Neural progenitor cell (in vitro differentiated cells): ENCODE measurements at regions not wholly inside any gene's neighbourhood (a gene's known extent, or its start where the extent isn't known, plus 50 kb on each side); places are given as distances from the start of the nearest gene placed in this dataset.

Experiments
- DNase-seq: peaks from one replicate; pipeline ENCODE4 v3.0.0-alpha.2; 2016; ENCODE audit warnings: low spot score
- H2AFZ ChIP-seq: fragments of 200-600 bp; sonication (generic); replicated peaks from 2 replicates; pipeline ENCODE4 v1.6.1; 2016; ENCODE audit warnings: antibody characterized with exemption
- H3F3A ChIP-seq: fragments of 200-600 bp; sonication (generic); 2 replicates; pipeline ENCODE4 v1.6.1; 2016; ENCODE audit warnings: antibody characterized with exemption, low read depth
- H3K27ac ChIP-seq: fragments of 200-600 bp; sonication (generic); 2 replicates; pipeline ENCODE4 v1.5.1; 2016; ENCODE audit warnings: mild to moderate bottlenecking
- H3K27me3 ChIP-seq: fragments of 200-600 bp; sonication (generic); 2 replicates; pipeline ENCODE4 v1.6.1; 2016; ENCODE audit warnings: mild to moderate bottlenecking, moderate library complexity
- H3K36me3 ChIP-seq: fragments of 200-600 bp; sonication (generic); 2 replicates; pipeline ENCODE4 v1.5.1; 2016
- H3K4me1 ChIP-seq: fragments of 200-600 bp; sonication (generic); 2 replicates; pipeline ENCODE4 v1.6.1; 2016; ENCODE audit warnings: mixed run types
- H3K4me2 ChIP-seq: fragments of 200-600 bp; sonication (generic); 2 replicates; pipeline ENCODE4 v1.6.1; 2016
- H3K4me3 ChIP-seq: fragments of 200-600 bp; sonication (generic); 2 replicates; pipeline ENCODE4 v1.5.1; 2016
- H3K79me2 ChIP-seq: fragments of 200-600 bp; sonication (generic); 2 replicates; pipeline ENCODE4 v1.6.1; 2016; ENCODE audit warnings: low read depth
- H3K9ac ChIP-seq: fragments of 200-600 bp; sonication (generic); 2 replicates; pipeline ENCODE4 v1.6.1; 2016
- H3K9me3 ChIP-seq: fragments of 200-600 bp; sonication (generic); 2 replicates; pipeline ENCODE4 v1.5.1; 2016; ENCODE audit warnings: low read depth
- H4K20me1 ChIP-seq: fragments of 200-600 bp; sonication (generic); 2 replicates; pipeline ENCODE4 v1.6.1; 2016; ENCODE audit warnings: low read depth
- H3K27ac Mint-ChIP-seq: 3 replicates; pipeline ENCODE4 v1.8.0; 2021; ENCODE audit warnings: mixed read lengths
- H3K27me3 Mint-ChIP-seq: 2 replicates; pipeline ENCODE4 v1.8.0; 2022; ENCODE audit warnings: low read depth, mild to moderate bottlenecking, inconsistent platforms, moderate library complexity, mixed read lengths; ENCODE audit not compliant: insufficient read depth
- H3K36me3 Mint-ChIP-seq: 3 replicates; pipeline ENCODE4 v1.8.0; 2021; ENCODE audit warnings: mixed read lengths
- H3K4me1 Mint-ChIP-seq: 3 replicates; pipeline ENCODE4 v1.8.0; 2021; ENCODE audit warnings: mixed read lengths
- H3K4me3 Mint-ChIP-seq: 3 replicates; pipeline ENCODE4 v1.8.0; 2021; ENCODE audit warnings: mild to moderate bottlenecking, moderate library complexity, mixed read lengths
- H3K9me3 Mint-ChIP-seq: 3 replicates; pipeline ENCODE4 v1.8.0; 2020; ENCODE audit warnings: mixed read lengths
- CTCF ChIP-seq: fragments of 200-600 bp; sonication (generic); IDR thresholded peaks from 2 replicates; pipeline ENCODE4 v1.5.1; 2017; ENCODE audit warnings: antibody characterized with exemption, mild to moderate bottlenecking
- EZH2 ChIP-seq: fragments of 200-600 bp; sonication (generic); IDR thresholded peaks from 2 replicates; pipeline ENCODE4 v1.6.1; 2017; ENCODE audit warnings: antibody characterized with exemption, mild to moderate bottlenecking, moderate library complexity
- EZH2phosphoT487 ChIP-seq: fragments of 200-600 bp; sonication (generic); IDR thresholded peaks from 2 replicates; pipeline ENCODE4 v1.6.1; 2017; ENCODE audit warnings: antibody characterized with exemption

GRCh38 chr10:57341294-57341693, 926.4 kb downstream of the IPMK start:
- Mint-ChIP-seq H3K27ac (no peak overlapping the region), H3K27me3 (no peaks in the 10 kb centered on the region), H3K4me3 (no peak overlapping the region), H3K9me3 (peaks cover 26% of the 10 kb centered on the region), H3K36me3 (no peaks in the 10 kb centered on the region), H3K4me1 (no peaks in the 10 kb centered on the region)
- Histone ChIP-seq H3K4me1 (no peaks in the 10 kb centered on the region), H3K4me3 (no peak overlapping the region), H3F3A (no peaks in the 10 kb centered on the region), H3K9me3 (no peaks in the 10 kb centered on the region), H3K27me3 (no peaks in the 10 kb centered on the region), H3K4me2 (no peak overlapping the region), H2AFZ (no peak overlapping the region), H3K9ac (no peak overlapping the region), H3K36me3 (no peaks in the 10 kb centered on the region), H3K27ac (no peak overlapping the region), H4K20me1 (no peaks in the 10 kb centered on the region), H3K79me2 (no peaks in the 10 kb centered on the region)
- TF ChIP-seq EZH2phosphoT487 (no peak), EZH2 (no peak), CTCF (no peak)
- no peak for DNase-seq

- DNase-seq = peak; percentile 50
- no peaks in the 10 kb centered on the region for H3K4me1 Mint-ChIP-seq
Observed at GRCh38 chr10:57338823-57339558, 928.7 kb downstream of the IPMK start.

GRCh38 chr10:57336865-57337264, 930.8 kb downstream of the IPMK start:
- H3K27ac Mint-ChIP-seq = no peak overlapping the region
- no peak for TF ChIP-seq EZH2phosphoT487
- no peak for TF ChIP-seq CTCF
- no peak for TF ChIP-seq EZH2
- H3K27ac ChIP-seq = no peak overlapping the region
- DNase-seq = no peak
- H3K4me2 ChIP-seq = no peak overlapping the region
- H3K36me3 Mint-ChIP-seq = no peaks in the 10 kb centered on the region
- H3K4me3 ChIP-seq = no peak overlapping the region
- no peaks in the 10 kb centered on the region for H3K4me1 ChIP-seq
- no peak overlapping the region for H3K9ac ChIP-seq
- no peaks in the 10 kb centered on the region for H3K79me2 ChIP-seq
- no peaks in the 10 kb centered on the region for H3F3A ChIP-seq
- H3K9me3 ChIP-seq = no peaks in the 10 kb centered on the region
- no peaks in the 10 kb centered on the region for H3K27me3 ChIP-seq
- H4K20me1 ChIP-seq = no peaks in the 10 kb centered on the region
- H3K9me3 Mint-ChIP-seq = peaks cover 4% of the 10 kb centered on the region
- no peak overlapping the region for H2AFZ ChIP-seq
- no peaks in the 10 kb centered on the region for H3K36me3 ChIP-seq
- no peak overlapping the region for H3K4me3 Mint-ChIP-seq
- no peaks in the 10 kb centered on the region for H3K4me1 Mint-ChIP-seq
- no peaks in the 10 kb centered on the region for H3K27me3 Mint-ChIP-seq

More at GRCh38 chr10:57338823-57339558, 928.7 kb downstream of the IPMK start:
- H3K27me3 ChIP-seq = no peaks in the 10 kb centered on the region
- H3K27ac ChIP-seq = no peak overlapping the region
- Mint-ChIP-seq H3K4me3 (no peak overlapping the region), H3K36me3 (no peaks in the 10 kb centered on the region), H3K27ac (no peak overlapping the region), H3K9me3 (peaks cover 19% of the 10 kb centered on the region), H3K27me3 (no peaks in the 10 kb centered on the region)
- no peaks in the 10 kb centered on the region for H4K20me1 ChIP-seq
- no peaks in the 10 kb centered on the region for H3K9me3 ChIP-seq
- H2AFZ ChIP-seq = no peak overlapping the region
- no peak overlapping the region for H3K9ac ChIP-seq
- H3K4me2 ChIP-seq = no peak overlapping the region
- H3K4me3 ChIP-seq = no peak overlapping the region
- no peaks in the 10 kb centered on the region for H3F3A ChIP-seq
- H3K4me1 ChIP-seq = no peaks in the 10 kb centered on the region
- H3K36me3 ChIP-seq = no peaks in the 10 kb centered on the region
- no peaks in the 10 kb centered on the region for H3K79me2 ChIP-seq
- TF ChIP-seq EZH2phosphoT487 (no peak), CTCF (peak; percentile 76), EZH2 (no peak)
